Loucy (cell line): ENCODE measurements at regions not wholly inside any gene's neighbourhood (a gene's known extent, or its start where the extent isn't known, plus 50 kb on each side); places are given as distances from the start of the nearest gene placed in this dataset.

Experiments used
- EZH2phosphoT487 ChIP-seq: fragments of 200-600 bp; IDR thresholded peaks from 2 replicates; pipeline ENCODE4 v1.6.1; 2018; ENCODE audit warnings: antibody characterized with exemption, mild to moderate bottlenecking, moderate library complexity, borderline replicate concordance
- TF ChIP-seq, protein P1 (sequence below): fragments of 200-600 bp; sonication (generic); conservative IDR thresholded peaks from 2 replicates; pipeline ENCODE4 v1.5.1; 2014; ENCODE audit warnings: mild to moderate bottlenecking, antibody characterized with exemption, low read length

DNA sequence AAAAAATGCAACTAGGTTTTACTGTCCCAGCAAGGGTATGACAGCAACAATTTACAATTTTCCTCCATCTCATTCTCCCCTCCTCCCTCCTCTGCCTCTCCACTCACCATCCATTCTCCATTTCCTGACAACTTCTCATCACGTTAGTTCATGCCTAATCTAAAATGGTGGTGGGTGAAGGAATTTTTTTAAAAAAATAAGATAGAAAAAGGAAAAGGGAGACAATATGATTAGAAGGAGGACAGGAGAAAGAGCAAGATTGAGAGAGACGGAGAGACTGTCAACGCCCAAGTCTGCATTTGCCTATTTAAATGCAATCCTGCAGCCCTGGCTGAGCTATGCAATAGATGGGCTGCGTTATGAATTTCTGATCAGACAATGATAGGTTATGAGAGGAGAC, 380.7 kb upstream of the PSMD7 start:
- TF ChIP-seq, protein P1, sequence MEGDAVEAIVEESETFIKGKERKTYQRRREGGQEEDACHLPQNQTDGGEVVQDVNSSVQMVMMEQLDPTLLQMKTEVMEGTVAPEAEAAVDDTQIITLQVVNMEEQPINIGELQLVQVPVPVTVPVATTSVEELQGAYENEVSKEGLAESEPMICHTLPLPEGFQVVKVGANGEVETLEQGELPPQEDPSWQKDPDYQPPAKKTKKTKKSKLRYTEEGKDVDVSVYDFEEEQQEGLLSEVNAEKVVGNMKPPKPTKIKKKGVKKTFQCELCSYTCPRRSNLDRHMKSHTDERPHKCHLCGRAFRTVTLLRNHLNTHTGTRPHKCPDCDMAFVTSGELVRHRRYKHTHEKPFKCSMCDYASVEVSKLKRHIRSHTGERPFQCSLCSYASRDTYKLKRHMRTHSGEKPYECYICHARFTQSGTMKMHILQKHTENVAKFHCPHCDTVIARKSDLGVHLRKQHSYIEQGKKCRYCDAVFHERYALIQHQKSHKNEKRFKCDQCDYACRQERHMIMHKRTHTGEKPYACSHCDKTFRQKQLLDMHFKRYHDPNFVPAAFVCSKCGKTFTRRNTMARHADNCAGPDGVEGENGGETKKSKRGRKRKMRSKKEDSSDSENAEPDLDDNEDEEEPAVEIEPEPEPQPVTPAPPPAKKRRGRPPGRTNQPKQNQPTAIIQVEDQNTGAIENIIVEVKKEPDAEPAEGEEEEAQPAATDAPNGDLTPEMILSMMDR = no peak
- no peak for TF ChIP-seq EZH2phosphoT487
